Upper lobe of left lung (tissue), 6 donors: ENCODE measurements at regions not wholly inside any gene's neighbourhood (a gene's known extent, or its start where the extent isn't known, plus 50 kb on each side); places are given as distances from the start of the nearest gene placed in this dataset.

Source experiments
- ATAC-seq, 2 donors: fragments of 200-7000 bp; cut with Tn5 transposase; one replicate each; pipeline ENCODE4 v1.9.1; 2022; ENCODE audit warnings: mild to moderate bottlenecking in 2 of 2, moderate library complexity in 2 of 2; ENCODE audit not compliant: low FRiP score in 2 of 2
- DNase-seq, 2 donors: peaks; one replicate each; pipeline ENCODE4 v3.0.0-alpha.2; 2019 to 2020
- H3K27ac ChIP-seq, 4 donors: fragments of 200-600 bp; sonication (generic); one replicate each; pipeline ENCODE4 v1.5.1; 2016 to 2019
- H3K27me3 ChIP-seq, 4 donors: fragments of 200-600 bp; sonication (generic); one replicate each; pipeline ENCODE4 v1.5.1; 2017 to 2019
- H3K36me3 ChIP-seq, 4 donors: fragments of 200-600 bp; sonication (generic); one replicate each; pipeline ENCODE4 v1.5.1; 2016 to 2019
- H3K4me1 ChIP-seq, 4 donors: fragments of 200-600 bp; sonication (generic); one replicate each; pipeline ENCODE4 v1.5.1; 2018 to 2019
- H3K4me3 ChIP-seq, 4 donors: fragments of 200-600 bp; sonication (generic); one replicate each; pipeline ENCODE4 v1.5.1; 2017 to 2019; ENCODE audit warnings: mild to moderate bottlenecking in 2 of 4, moderate library complexity in 1 of 4
- H3K9me3 ChIP-seq, 4 donors: fragments of 200-600 bp; sonication (generic); one replicate each; pipeline ENCODE4 v1.5.1; 2018 to 2019
- CTCF ChIP-seq, 6 experiments: fragments of 450-650 bp in 4 of 6; fragments of 200-600 bp in 2 of 6; sonication (generic) in 2 of 6; IDR thresholded peaks; one replicate each; pipeline ENCODE4 v1.5.1; 2016 to 2019; ENCODE audit warnings: antibody characterized with exemption in 6 of 6
- EP300 ChIP-seq, 4 donors: sonication (generic); formaldehyde crosslinking; IDR thresholded peaks; one replicate each; pipeline ENCODE4 v1.5.1; 2017; ENCODE audit warnings: antibody characterized with exemption in 4 of 4, control low read depth in 2 of 4
- POLR2A ChIP-seq, 4 donors: fragments of 450-650 bp; IDR thresholded peaks; one replicate each; pipeline ENCODE4 v1.5.1; 2016 to 2017; ENCODE audit warnings: antibody characterized with exemption in 4 of 4, mild to moderate bottlenecking in 2 of 4
- POLR2AphosphoS5 ChIP-seq, 2 donors: sonication (generic); formaldehyde crosslinking; IDR thresholded peaks; one replicate each; pipeline ENCODE4 v1.5.1; 2017; ENCODE audit warnings: antibody characterized with exemption in 2 of 2
- WGBS, 2 donors: methylation state at CpG; one replicate each; pipeline ENCODE4 v1.1.5; 2017 to 2018; 5-methylcytosine and 5-hydroxymethylcytosine counted together
- donor health status: DM: no; HTN: no; CAD: no; lungs with moderate emphysema.
- donor health status: DM: no; HTN: yes; CAD: no; lungs with severe emphysema.

- no peak for TF ChIP-seq CTCF (IDR thresholded peaks at IDR 0.05)
- no peak for TF ChIP-seq POLR2AphosphoS5 (IDR thresholded peaks at IDR 0.05)
- no peak for TF ChIP-seq EP300 (IDR thresholded peaks at IDR 0.05)
- TF ChIP-seq POLR2A (IDR thresholded peaks at IDR 0.05) = no peak
- ATAC-seq = no peak
Measured at GRCh38 chr3:144287001-144287400, 315.4 kb downstream of the DIPK2A start.

DNA sequence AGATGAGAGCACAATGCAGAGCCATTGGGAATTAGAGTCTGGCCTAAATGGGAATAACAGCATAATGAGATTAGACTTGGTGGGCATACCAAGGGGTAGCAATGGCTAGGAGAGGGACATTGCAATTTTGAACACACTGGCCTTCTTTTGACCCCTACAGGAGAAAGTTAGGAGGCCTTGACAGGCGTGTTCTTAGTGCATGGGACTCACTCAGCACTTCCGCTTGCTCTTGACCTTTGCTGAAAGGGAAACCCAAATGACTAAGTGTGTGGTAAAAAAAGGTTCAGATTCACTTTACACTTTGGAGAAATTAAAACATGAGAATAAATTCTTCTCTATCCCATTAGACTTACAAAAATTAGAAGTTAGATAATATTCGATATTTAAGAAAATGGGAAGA, 317.4 kb downstream of the DIPK2A start:
- H3K27me3 ChIP-seq = no peaks in the 10 kb centered on the region
- H3K9me3 ChIP-seq = peaks cover 0 to 6% (median 0%) of the 10 kb centered on the region in 4 donors
- TF ChIP-seq CTCF (IDR thresholded peaks at IDR 0.05) (no peak), POLR2AphosphoS5 (IDR thresholded peaks at IDR 0.05) (no peak), POLR2A (IDR thresholded peaks at IDR 0.05) (no peak), EP300 (IDR thresholded peaks at IDR 0.05) (no peak)
- no peaks in the 10 kb centered on the region for H3K36me3 ChIP-seq
- 83 to 95% methylated on average over 3 of the region's 3 CpGs for WGBS, 2 donors
- H3K27ac ChIP-seq = no peak overlapping the region
- H3K4me1 ChIP-seq = no peaks in the 10 kb centered on the region
- H3K4me3 ChIP-seq = no peak overlapping the region
- DNase-seq = no peak
- no peak for ATAC-seq

More at GRCh38 chr3:144287001-144287400, 315.4 kb downstream of the DIPK2A start:
- WGBS, 2 donors = 25 to 31% methylated on average over 1 of the region's 1 CpG
- Histone ChIP-seq H3K4me3 (no peak overlapping the region), H3K36me3 (no peaks in the 10 kb centered on the region), H3K27me3 (no peaks in the 10 kb centered on the region), H3K27ac (no peak overlapping the region), H3K4me1 (no peaks in the 10 kb centered on the region), H3K9me3 (peaks cover 0 to 6% (median 0%) of the 10 kb centered on the region in 4 donors)
- DNase-seq = no peak

- no peak for DNase-seq
- TF ChIP-seq EP300 (IDR thresholded peaks at IDR 0.05) (no peak), POLR2AphosphoS5 (IDR thresholded peaks at IDR 0.05) (no peak)
- H3K4me1 ChIP-seq = no peaks in the 10 kb centered on the region
- no peaks in the 10 kb centered on the region for H3K27me3 ChIP-seq
- H3K9me3 ChIP-seq = peaks cover 0 to 6% (median 0%) of the 10 kb centered on the region in 4 donors
- ATAC-seq = no peak
- H3K27ac ChIP-seq = no peak overlapping the region
- WGBS, 2 donors = 77 to 80% methylated on average over 2 of the region's 2 CpGs
- H3K4me3 ChIP-seq = no peak overlapping the region
- no peaks in the 10 kb centered on the region for H3K36me3 ChIP-seq
Measured at GRCh38 chr3:144294659-144295538, 323.3 kb downstream of the DIPK2A start.

- no peak for ATAC-seq
- 52 to 57% methylated on average over 3 of the region's 3 CpGs for WGBS, 2 donors
- Histone ChIP-seq H3K27me3 (no peaks in the 10 kb centered on the region), H3K36me3 (no peaks in the 10 kb centered on the region), H3K4me1 (no peaks in the 10 kb centered on the region), H3K9me3 (peaks cover 0 to 6% (median 0%) of the 10 kb centered on the region in 4 donors), H3K4me3 (no peak overlapping the region), H3K27ac (no peak overlapping the region)
- DNase-seq = no peak
- no peak for TF ChIP-seq POLR2AphosphoS5 (IDR thresholded peaks at IDR 0.05)
- no peak for TF ChIP-seq POLR2A (IDR thresholded peaks at IDR 0.05)
- no peak for TF ChIP-seq CTCF (IDR thresholded peaks at IDR 0.05)
- no peak for TF ChIP-seq EP300 (IDR thresholded peaks at IDR 0.05)
Measured at GRCh38 chr3:144295613-144296012, 324.0 kb downstream of the DIPK2A start.

DNA sequence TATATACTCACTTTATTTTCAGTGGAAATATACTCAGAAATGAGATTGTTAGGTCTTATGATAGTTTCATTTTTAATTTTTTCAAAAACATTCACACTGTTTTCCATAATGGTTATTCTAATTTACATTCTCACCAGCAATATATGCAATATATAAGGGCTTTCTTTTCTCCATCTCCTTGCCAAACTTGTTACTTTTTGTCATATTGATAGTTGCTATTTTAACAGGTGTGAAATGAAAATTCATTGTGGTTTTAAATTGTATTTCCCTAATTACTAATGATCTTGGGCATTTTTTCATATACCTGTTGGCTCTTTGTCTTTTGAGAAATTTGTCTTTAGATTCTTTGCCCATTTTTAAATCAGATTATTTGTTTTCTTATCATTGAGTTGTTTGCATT, 325.2 kb downstream of the DIPK2A start:
- TF ChIP-seq POLR2A (IDR thresholded peaks at IDR 0.05) = no peak
- no peak for TF ChIP-seq CTCF (IDR thresholded peaks at IDR 0.05)
- TF ChIP-seq POLR2AphosphoS5 (IDR thresholded peaks at IDR 0.05) = no peak
- no peak for TF ChIP-seq EP300 (IDR thresholded peaks at IDR 0.05)
- H3K4me1 ChIP-seq = no peaks in the 10 kb centered on the region
- no peak overlapping the region for H3K27ac ChIP-seq
- H3K27me3 ChIP-seq = no peaks in the 10 kb centered on the region
- no peak for DNase-seq
- peaks cover 0 to 2% (median 0%) of the 10 kb centered on the region in 4 donors for H3K9me3 ChIP-seq
- H3K36me3 ChIP-seq = no peaks in the 10 kb centered on the region
- H3K4me3 ChIP-seq = no peak overlapping the region
- no peak for ATAC-seq
